GM06990 (cell line): ENCODE measurements at regions not wholly inside any gene's neighbourhood (a gene's known extent, or its start where the extent isn't known, plus 50 kb on each side); places are given as distances from the start of the nearest gene placed in this dataset.

Source experiments
- DNase-seq: peaks from one replicate; pipeline ENCODE4 v3.0.0-alpha.2; 2011; ENCODE audit not compliant: insufficient read length; ENCODE audit errors: extremely low read depth
- H3K27me3 ChIP-seq: replicated peaks from 2 replicates; pipeline ENCODE4 v1.6.0; 2011; ENCODE audit warnings: low read length; ENCODE audit not compliant: control insufficient read depth, insufficient read depth
- H3K36me3 ChIP-seq: 2 replicates; pipeline ENCODE4 v1.5.1; 2011; ENCODE audit warnings: low read length; ENCODE audit not compliant: control insufficient read depth, insufficient read depth
- H3K4me3 ChIP-seq: replicated peaks from 2 replicates; pipeline ENCODE4 v1.5.1; 2011; ENCODE audit warnings: low read depth, mild to moderate bottlenecking, control low read depth, low read length
- CTCF ChIP-seq: IDR thresholded peaks from 2 replicates; pipeline ENCODE4 v1.5.1; 2011; ENCODE audit warnings: low read length, control low read depth, mild to moderate bottlenecking, inconsistent platforms; ENCODE audit not compliant: insufficient read depth, poor library complexity, severe bottlenecking

- no peaks in the 10 kb centered on the region for H3K27me3 ChIP-seq
- no peak for TF ChIP-seq CTCF
- no peak for DNase-seq
- no peaks in the 10 kb centered on the region for H3K36me3 ChIP-seq
- no peak overlapping the region for H3K4me3 ChIP-seq
Measured at GRCh38 chr2:167607211-167607610, 640.2 kb downstream of the STK39 start.

- Histone ChIP-seq H3K27me3 (no peaks in the 10 kb centered on the region), H3K36me3 (no peaks in the 10 kb centered on the region), H3K4me3 (no peak overlapping the region)
- TF ChIP-seq CTCF: no peak
- no peak for DNase-seq
Measured at GRCh38 chr2:167602122-167602521, 645.3 kb downstream of the STK39 start.

- no peak for TF ChIP-seq CTCF
- DNase-seq: no peak
- H3K4me3 ChIP-seq: no peak overlapping the region
- no peaks in the 10 kb centered on the region for H3K36me3 ChIP-seq
- H3K27me3 ChIP-seq: no peaks in the 10 kb centered on the region
Measured at GRCh38 chr2:167599219-167599618, 648.2 kb downstream of the STK39 start.

GRCh38 chr2:167595839-167596471, 651.4 kb downstream of the STK39 start:
- no peak for TF ChIP-seq CTCF

GRCh38 chr2:167595021-167595420, 652.4 kb downstream of the STK39 start:
- TF ChIP-seq CTCF: no peak
- Histone ChIP-seq H3K27me3 (no peaks in the 10 kb centered on the region), H3K36me3 (no peaks in the 10 kb centered on the region), H3K4me3 (no peak overlapping the region)
- DNase-seq: no peak

More at GRCh38 chr2:167595839-167596471, 651.4 kb downstream of the STK39 start:
- H3K4me3 ChIP-seq: no peak overlapping the region
- no peaks in the 10 kb centered on the region for H3K27me3 ChIP-seq
- H3K36me3 ChIP-seq: no peaks in the 10 kb centered on the region
- DNase-seq: no peak

- Histone ChIP-seq H3K4me3 (no peak overlapping the region), H3K36me3 (no peaks in the 10 kb centered on the region), H3K27me3 (no peaks in the 10 kb centered on the region)
- TF ChIP-seq CTCF: no peak
- no peak for DNase-seq
Measured at GRCh38 chr2:167592441-167592840, 655.0 kb downstream of the STK39 start.
